NT2/D1 (cell line): ENCODE measurements at regions not wholly inside any gene's neighbourhood (a gene's known extent, or its start where the extent isn't known, plus 50 kb on each side); places are given as distances from the start of the nearest gene placed in this dataset.

Experiments
- SUZ12 ChIP-seq: IDR thresholded peaks from 2 replicates; pipeline ENCODE4 v1.6.1; 2011; ENCODE audit not compliant: insufficient read length, insufficient read depth; ENCODE audit errors: extremely low read depth
- YY1 ChIP-seq: IDR thresholded peaks from 2 replicates; pipeline ENCODE4 v1.6.1; 2011; ENCODE audit not compliant: insufficient read length, insufficient read depth
- ZNF274 ChIP-seq: IDR thresholded peaks from 2 replicates; pipeline ENCODE4 v1.6.1; 2011; ENCODE audit warnings: mild to moderate bottlenecking, low read depth, low read length

- TF ChIP-seq ZNF274 (no peak), YY1 (no peak), SUZ12 (no peak)
These were observed 988.1 kb upstream of the B3GALT2 start for GRCh38 chr1:194174528-194174927.
